SK-N-SH (cell line): ENCODE measurements at regions not wholly inside any gene's neighbourhood (a gene's known extent, or its start where the extent isn't known, plus 50 kb on each side); places are given as distances from the start of the nearest gene placed in this dataset.

Experiments used
- CTCF ChIA-PET: fragments of 300-600, 350-600 bp; formaldehyde crosslinking; extraction: SDS; loops from one replicate; lab custom pipeline; 2021; lab: Yijun Ruan, JAX
- POLR2A ChIA-PET: fragments of 350-600 bp; sonication (Branson Sonifier 250); formaldehyde crosslinking; extraction: SDS; loops from one replicate; lab custom pipeline; 2020; ENCODE audit warnings: antibody characterized with exemption, inconsistent platforms; lab: Yijun Ruan, JAX
- DNase-seq: peaks from one replicate; pipeline ENCODE4 v3.0.0; 2012
- H2AFZ ChIP-seq: fragments of 200-600 bp; sonication (generic); 2 replicates; pipeline ENCODE4 v1.8.1; 2016; ENCODE audit warnings: antibody characterized with exemption, mild to moderate bottlenecking, low read depth
- H3F3A ChIP-seq: fragments of 200-600 bp; sonication (generic); replicated peaks from 2 replicates; pipeline ENCODE3; 2016; ENCODE audit warnings: antibody characterized with exemption, mild to moderate bottlenecking; ENCODE audit not compliant: insufficient read depth
- H3K27ac ChIP-seq, 2 experiments: fragments of 200-500 bp in 1 of 2; fragments of 200-600 bp in 1 of 2; sonication (Bioruptor generic) in 1 of 2; sonication (generic), shearing (Covaris generic) in 1 of 2; 2 replicates each; pipeline versions ENCODE4 v1.5.1 to v1.6.1; 2014 to 2016; ENCODE audit warnings: low read depth in 2 of 2, inconsistent platforms in 1 of 2, low read length in 1 of 2, mild to moderate bottlenecking in 1 of 2, mixed read lengths in 1 of 2
- H3K27me3 ChIP-seq: fragments of 200-600 bp; sonication (generic), shearing (Covaris generic); 2 replicates; pipeline ENCODE4 v1.6.1; 2016; ENCODE audit warnings: mixed run types; ENCODE audit not compliant: insufficient read depth
- H3K36me3 ChIP-seq, 2 experiments: fragments of 200-500 bp in 1 of 2; fragments of 200-600 bp in 1 of 2; sonication (Bioruptor generic) in 1 of 2; sonication (generic) in 1 of 2; replicated peaks in 1 of 2; 2 replicates each; pipeline versions ENCODE3 to v1.5.1; 2014 to 2016; ENCODE audit warnings: low read length in 1 of 2, mild to moderate bottlenecking in 1 of 2; ENCODE audit not compliant: insufficient read depth in 2 of 2, control insufficient read depth in 1 of 2
- H3K4me1 ChIP-seq, 2 experiments: fragments of 200-500 bp in 1 of 2; fragments of 200-600 bp in 1 of 2; sonication (Bioruptor generic) in 1 of 2; sonication (generic), shearing (Covaris generic) in 1 of 2; 2 replicates each; pipeline versions ENCODE4 v1.5.1 to v1.6.1; 2014 to 2016; ENCODE audit warnings: low read depth in 1 of 2, low read length in 1 of 2, mixed run types in 1 of 2; ENCODE audit not compliant: insufficient read depth in 2 of 2, control insufficient read depth in 1 of 2
- H3K4me2 ChIP-seq: fragments of 200-600 bp; sonication (generic), shearing (Covaris generic); 2 replicates; pipeline ENCODE4 v1.6.1; 2017; ENCODE audit warnings: mixed run types
- H3K4me3 ChIP-seq, 2 experiments: fragments of 200-500 bp in 1 of 2; fragments of 200-600 bp in 1 of 2; sonication (Bioruptor generic) in 1 of 2; sonication (generic), shearing (Covaris generic) in 1 of 2; 2 replicates each; pipeline versions ENCODE4 v1.5.1 to v1.8.1; 2014 to 2016; ENCODE audit warnings: low read depth in 2 of 2, inconsistent platforms in 1 of 2, low read length in 1 of 2, mild to moderate bottlenecking in 1 of 2, mixed read lengths in 1 of 2, moderate library complexity in 1 of 2
- H3K79me2 ChIP-seq: fragments of 200-600 bp; sonication (generic); 2 replicates; pipeline ENCODE4 v1.8.1; 2017; ENCODE audit warnings: mild to moderate bottlenecking; ENCODE audit not compliant: insufficient read depth
- H3K9ac ChIP-seq: fragments of 200-600 bp; sonication (generic); 2 replicates; pipeline ENCODE4 v1.6.1; 2017; ENCODE audit warnings: mixed run types
- H3K9me2 ChIP-seq: fragments of 200-600 bp; sonication (generic); 2 replicates; pipeline ENCODE4 v1.6.1; 2017; ENCODE audit warnings: mixed run types
- H3K9me3 ChIP-seq: fragments of 200-600 bp; sonication (generic); 2 replicates; pipeline ENCODE4 v1.6.1; 2017; ENCODE audit warnings: mixed run types, mild to moderate bottlenecking, moderate library complexity
- H4K20me1 ChIP-seq: fragments of 200-600 bp; sonication (generic); 2 replicates; pipeline ENCODE4 v1.6.1; 2017; ENCODE audit warnings: mild to moderate bottlenecking, mixed run types; ENCODE audit not compliant: insufficient read depth
- CHD2 ChIP-seq: fragments of 150-350 bp; IDR thresholded peaks from 2 replicates; pipeline ENCODE4 v1.6.1; 2018; ENCODE audit warnings: low read length; ENCODE audit not compliant: partially characterized antibody
- ELF1 ChIP-seq: IDR thresholded peaks from 2 replicates; pipeline ENCODE4 v1.4.0; 2012
- EP300 ChIP-seq, 2 experiments: IDR thresholded peaks; 2 replicates each; pipeline versions ENCODE4 v1.4.0 to v1.6.1; 2012; ENCODE audit warnings: borderline replicate concordance in 1 of 2, low read depth in 1 of 2, low read length in 1 of 2
- EZH2phosphoT487 ChIP-seq: fragments of 200-600 bp; sonication (generic); IDR thresholded peaks from 2 replicates; pipeline ENCODE4 v1.6.1; 2017; ENCODE audit warnings: low read depth, mixed run types, mild to moderate bottlenecking, antibody characterized with exemption, moderate library complexity, borderline replicate concordance
- FOXM1 ChIP-seq: IDR thresholded peaks from 2 replicates; pipeline ENCODE4 v1.4.0; 2012; ENCODE audit warnings: low read depth, mild to moderate bottlenecking
- GABPA ChIP-seq: IDR thresholded peaks from 2 replicates; pipeline ENCODE4 v1.4.0; 2012; ENCODE audit warnings: low read depth, mild to moderate bottlenecking
- GATA2 ChIP-seq: sonication (generic); formaldehyde crosslinking; IDR thresholded peaks from 2 replicates; pipeline ENCODE4 v1.5.0; 2020; ENCODE audit warnings: mild to moderate bottlenecking, missing genetic modification reagents
- JUND ChIP-seq: IDR thresholded peaks from 2 replicates; pipeline ENCODE4 v1.4.0; 2012
- MXI1 ChIP-seq: IDR thresholded peaks from 2 replicates; pipeline ENCODE4 v1.6.1; 2012; ENCODE audit warnings: mild to moderate bottlenecking, low read depth, low read length, improper control_type of control experiment
- NFIC ChIP-seq: IDR thresholded peaks from 2 replicates; pipeline ENCODE4 v1.4.0; 2012; ENCODE audit warnings: borderline replicate concordance
- POLR2AphosphoS5 ChIP-seq: IDR thresholded peaks from 2 replicates; pipeline ENCODE4 v1.6.1; 2012; ENCODE audit warnings: low read depth, low read length
- RCOR1 ChIP-seq: fragments of 150-350 bp; IDR thresholded peaks from 2 replicates; pipeline ENCODE4 v1.6.1; 2017; ENCODE audit warnings: antibody characterized with exemption, low read length
- RFX5 ChIP-seq: IDR thresholded peaks from 2 replicates; pipeline ENCODE4 v1.6.1; 2012; ENCODE audit warnings: mild to moderate bottlenecking, improper control_type of control experiment, low read length
- SMC3 ChIP-seq: IDR thresholded peaks from 2 replicates; pipeline ENCODE4 v1.6.1; 2012; ENCODE audit warnings: low read depth, low read length, improper control_type of control experiment
- WGBS: methylation state at CpG from one replicate; pipeline ENCODE4 v1.1.6; 2017; ENCODE audit warnings: low lambda C conversion rate; 5-methylcytosine and 5-hydroxymethylcytosine counted together
- TF ChIP-seq, protein P1 (sequence below): IDR thresholded peaks from 2 replicates; pipeline ENCODE4 v1.4.0; 2012; ENCODE audit warnings: low read depth, borderline replicate concordance
- TF ChIP-seq, protein P2 (sequence below): fragments of 150-350 bp; IDR thresholded peaks from 2 replicates; pipeline ENCODE4 v1.6.1; 2017; ENCODE audit warnings: antibody characterized with exemption, low read length, low read depth, borderline replicate concordance
- TF ChIP-seq, protein P3 (sequence below): IDR thresholded peaks from 2 replicates; pipeline ENCODE4 v1.6.1; 2012; ENCODE audit warnings: mild to moderate bottlenecking, low read depth, low read length, moderate library complexity

DNA sequence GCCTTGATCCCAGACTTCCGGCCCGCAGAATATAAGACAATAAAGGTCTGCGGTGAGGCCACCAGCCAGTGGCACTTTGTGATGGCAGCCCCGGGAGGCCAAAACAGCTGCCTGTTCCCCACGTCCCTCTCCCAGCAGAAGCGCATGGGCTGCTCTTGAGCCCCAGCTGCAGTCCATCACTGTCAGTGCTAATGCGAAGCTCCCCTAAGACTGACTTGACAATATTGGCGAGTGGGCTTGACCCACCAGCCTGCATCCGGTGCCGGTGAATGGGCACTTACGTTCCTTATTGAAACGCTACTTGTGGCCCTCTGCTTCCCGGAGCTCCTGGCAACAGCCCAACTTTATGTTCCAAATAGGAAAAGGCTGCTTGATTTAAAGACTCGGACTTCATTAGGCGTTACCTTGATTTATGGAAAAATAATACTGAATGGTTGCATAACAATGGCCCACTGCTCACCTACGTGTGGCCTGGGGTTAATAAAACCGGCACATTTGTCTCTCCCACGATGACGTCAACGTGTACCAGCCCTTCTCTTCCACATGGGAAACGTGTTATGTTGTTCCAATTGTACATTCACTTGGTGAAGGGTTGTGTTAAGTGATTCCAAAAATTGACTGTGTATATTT lies 93.4 kb upstream of the SEPTIN5 start (continued):
- TF ChIP-seq, protein P1, sequence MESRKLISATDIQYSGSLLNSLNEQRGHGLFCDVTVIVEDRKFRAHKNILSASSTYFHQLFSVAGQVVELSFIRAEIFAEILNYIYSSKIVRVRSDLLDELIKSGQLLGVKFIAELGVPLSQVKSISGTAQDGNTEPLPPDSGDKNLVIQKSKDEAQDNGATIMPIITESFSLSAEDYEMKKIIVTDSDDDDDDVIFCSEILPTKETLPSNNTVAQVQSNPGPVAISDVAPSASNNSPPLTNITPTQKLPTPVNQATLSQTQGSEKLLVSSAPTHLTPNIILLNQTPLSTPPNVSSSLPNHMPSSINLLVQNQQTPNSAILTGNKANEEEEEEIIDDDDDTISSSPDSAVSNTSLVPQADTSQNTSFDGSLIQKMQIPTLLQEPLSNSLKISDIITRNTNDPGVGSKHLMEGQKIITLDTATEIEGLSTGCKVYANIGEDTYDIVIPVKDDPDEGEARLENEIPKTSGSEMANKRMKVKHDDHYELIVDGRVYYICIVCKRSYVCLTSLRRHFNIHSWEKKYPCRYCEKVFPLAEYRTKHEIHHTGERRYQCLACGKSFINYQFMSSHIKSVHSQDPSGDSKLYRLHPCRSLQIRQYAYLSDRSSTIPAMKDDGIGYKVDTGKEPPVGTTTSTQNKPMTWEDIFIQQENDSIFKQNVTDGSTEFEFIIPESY = no peak
- no peak for TF ChIP-seq NFIC

DNA sequence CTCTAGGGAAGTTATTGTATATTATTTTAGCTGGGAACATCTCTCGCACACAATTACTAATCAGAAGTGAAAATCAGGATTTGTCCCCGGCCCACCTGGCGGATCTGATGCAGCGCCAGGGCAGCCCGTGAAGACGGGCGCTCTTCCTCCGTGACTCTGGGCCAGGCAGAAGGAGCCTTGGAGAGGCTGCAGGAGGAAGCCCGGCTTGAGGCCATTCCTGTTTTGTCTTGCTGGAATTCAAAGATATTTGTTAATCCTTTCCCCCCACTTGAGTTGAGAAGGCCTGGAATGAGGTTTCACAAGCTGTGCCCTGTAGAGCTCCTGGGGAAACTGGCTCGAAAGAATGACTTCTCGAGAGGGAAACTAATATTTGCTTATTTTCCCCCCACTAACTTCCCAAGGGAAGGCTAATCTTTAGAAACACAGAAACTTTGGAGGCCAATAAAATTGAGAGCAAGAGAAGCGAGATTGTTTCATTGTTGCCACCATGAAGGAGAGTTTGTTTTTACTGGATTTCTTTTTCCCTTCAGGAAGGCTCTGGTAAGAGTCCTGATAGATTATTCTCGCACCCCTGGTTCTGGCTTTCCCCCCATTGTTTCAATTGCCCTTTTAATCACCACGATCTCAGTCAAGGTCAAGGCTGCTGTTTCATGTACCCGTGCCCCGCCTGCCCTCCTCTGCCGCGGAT lies 92.8 kb upstream of the SEPTIN5 start:
- Histone ChIP-seq H3K4me3 (no peak overlapping the region), H4K20me1 (no peaks in the 10 kb centered on the region), H3K27me3 (no peaks in the 10 kb centered on the region; the same call in 1 of the 2 replicates), H3K79me2 (no peaks in the 10 kb centered on the region), H3K27ac (no peak overlapping the region)
- DNase-seq = no peak
- TF ChIP-seq MXI1 = no peak
- TF ChIP-seq, protein P2, sequence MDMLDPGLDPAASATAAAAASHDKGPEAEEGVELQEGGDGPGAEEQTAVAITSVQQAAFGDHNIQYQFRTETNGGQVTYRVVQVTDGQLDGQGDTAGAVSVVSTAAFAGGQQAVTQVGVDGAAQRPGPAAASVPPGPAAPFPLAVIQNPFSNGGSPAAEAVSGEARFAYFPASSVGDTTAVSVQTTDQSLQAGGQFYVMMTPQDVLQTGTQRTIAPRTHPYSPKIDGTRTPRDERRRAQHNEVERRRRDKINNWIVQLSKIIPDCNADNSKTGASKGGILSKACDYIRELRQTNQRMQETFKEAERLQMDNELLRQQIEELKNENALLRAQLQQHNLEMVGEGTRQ = no peak
- no peak for TF ChIP-seq FOXM1
- TF ChIP-seq JUND = no peak
- TF ChIP-seq GABPA = no peak
- TF ChIP-seq, protein P3, sequence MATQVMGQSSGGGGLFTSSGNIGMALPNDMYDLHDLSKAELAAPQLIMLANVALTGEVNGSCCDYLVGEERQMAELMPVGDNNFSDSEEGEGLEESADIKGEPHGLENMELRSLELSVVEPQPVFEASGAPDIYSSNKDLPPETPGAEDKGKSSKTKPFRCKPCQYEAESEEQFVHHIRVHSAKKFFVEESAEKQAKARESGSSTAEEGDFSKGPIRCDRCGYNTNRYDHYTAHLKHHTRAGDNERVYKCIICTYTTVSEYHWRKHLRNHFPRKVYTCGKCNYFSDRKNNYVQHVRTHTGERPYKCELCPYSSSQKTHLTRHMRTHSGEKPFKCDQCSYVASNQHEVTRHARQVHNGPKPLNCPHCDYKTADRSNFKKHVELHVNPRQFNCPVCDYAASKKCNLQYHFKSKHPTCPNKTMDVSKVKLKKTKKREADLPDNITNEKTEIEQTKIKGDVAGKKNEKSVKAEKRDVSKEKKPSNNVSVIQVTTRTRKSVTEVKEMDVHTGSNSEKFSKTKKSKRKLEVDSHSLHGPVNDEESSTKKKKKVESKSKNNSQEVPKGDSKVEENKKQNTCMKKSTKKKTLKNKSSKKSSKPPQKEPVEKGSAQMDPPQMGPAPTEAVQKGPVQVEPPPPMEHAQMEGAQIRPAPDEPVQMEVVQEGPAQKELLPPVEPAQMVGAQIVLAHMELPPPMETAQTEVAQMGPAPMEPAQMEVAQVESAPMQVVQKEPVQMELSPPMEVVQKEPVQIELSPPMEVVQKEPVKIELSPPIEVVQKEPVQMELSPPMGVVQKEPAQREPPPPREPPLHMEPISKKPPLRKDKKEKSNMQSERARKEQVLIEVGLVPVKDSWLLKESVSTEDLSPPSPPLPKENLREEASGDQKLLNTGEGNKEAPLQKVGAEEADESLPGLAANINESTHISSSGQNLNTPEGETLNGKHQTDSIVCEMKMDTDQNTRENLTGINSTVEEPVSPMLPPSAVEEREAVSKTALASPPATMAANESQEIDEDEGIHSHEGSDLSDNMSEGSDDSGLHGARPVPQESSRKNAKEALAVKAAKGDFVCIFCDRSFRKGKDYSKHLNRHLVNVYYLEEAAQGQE = no peak
- no peak for TF ChIP-seq EP300 (IDR thresholded peaks at IDR 0.05; ENCODE audit: borderline replicate concordance in 1 of 2, low read depth in 1 of 2, low read length in 1 of 2)
- no peak for TF ChIP-seq GATA2 (CRISPR knock-in tag)
- no peak for TF ChIP-seq POLR2AphosphoS5
- no peak for TF ChIP-seq EZH2phosphoT487
- no peak for TF ChIP-seq CHD2
- TF ChIP-seq RFX5 = no peak
- no peak for TF ChIP-seq ELF1
- TF ChIP-seq, protein P1 = no peak
- TF ChIP-seq NFIC = no peak
- TF ChIP-seq RCOR1 = no peak
- TF ChIP-seq SMC3 = no peak
- TF ChIP-seq, all 33 proteins: peak for 0
- Histone ChIP-seq H3K9me2 (no peaks in the 10 kb centered on the region), H2AFZ (no peak overlapping the region), H3K9me3 (no peaks in the 10 kb centered on the region), H3K4me1 (no peaks in the 10 kb centered on the region; a peak in 1 of 4 replicates), H3K9ac (no peak overlapping the region), H3K36me3 (no peaks in the 10 kb centered on the region), H3K4me2 (no peak overlapping the region), H3F3A (no peaks in the 10 kb centered on the region)
- CTCF ChIA-PET = interaction anchor here (0.7 to 3.8 kb wide), 3 partner anchors 9 to 109 kb away, joined by 3 to 28 read pairs (median 3); no protein-coding TSS in a partner anchor
- 76% methylated on average over 15 of the region's 18 CpGs for WGBS
- POLR2A ChIA-PET = no interaction called here
